ENCODE measurements at regions not wholly inside any gene's neighbourhood (a gene's known extent, or its start where the extent isn't known, plus 50 kb on each side); places are given as distances from the start of the nearest gene placed in this dataset.
A peak's percentile ranks its signal among the peaks of the same experiment; 100 is the strongest.
"Not testable (repeated sequence)": the region's sequence is repeated elsewhere in the genome, so short reads cannot be mapped to it uniquely, and the experiment has no call there.

DNA sequence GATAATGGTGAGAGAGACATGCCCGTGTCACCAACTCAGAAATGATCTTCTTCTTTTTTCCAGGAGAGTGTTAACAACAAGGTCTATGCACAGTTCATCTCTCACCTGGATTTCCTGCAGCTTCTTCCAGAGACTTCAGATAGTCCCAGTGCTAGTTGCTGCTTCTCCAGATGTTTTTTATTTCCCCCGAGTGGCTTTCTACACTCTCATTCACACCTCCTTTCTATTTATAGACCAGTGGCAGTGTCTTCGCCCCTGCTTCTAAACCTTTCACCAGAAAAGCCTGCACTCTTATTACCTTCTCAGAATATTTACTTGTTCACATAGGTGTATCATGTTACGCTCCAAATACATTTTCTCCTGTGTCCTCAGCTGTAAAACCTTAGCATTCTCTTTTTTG, 558.8 kb upstream of the CHAC2 start:
- Histone ChIP-seq H3K4me3 (ENCODE audit: low read depth, low read length) (no peak overlapping the region), H3K27me3 (ENCODE audit: control insufficient read depth, insufficient read depth, low read length) (no peaks in the 10 kb centered on the region), H3K4me1 (no peaks in the 10 kb centered on the region), H2AFZ (peak overlapping the region; percentile 23), H3K4me2 (ENCODE audit: low read length) (no peak overlapping the region), H3K36me3 (ENCODE audit: control insufficient read depth, insufficient read depth, low read length) (no peaks in the 10 kb centered on the region), H3K9me3 (ENCODE audit: control insufficient read depth, low read length) (no peaks in the 10 kb centered on the region), H3K79me2 (no peaks in the 10 kb centered on the region), H3K9ac (no peak overlapping the region), H3K27ac (no peak overlapping the region)
- TF ChIP-seq, protein P1, sequence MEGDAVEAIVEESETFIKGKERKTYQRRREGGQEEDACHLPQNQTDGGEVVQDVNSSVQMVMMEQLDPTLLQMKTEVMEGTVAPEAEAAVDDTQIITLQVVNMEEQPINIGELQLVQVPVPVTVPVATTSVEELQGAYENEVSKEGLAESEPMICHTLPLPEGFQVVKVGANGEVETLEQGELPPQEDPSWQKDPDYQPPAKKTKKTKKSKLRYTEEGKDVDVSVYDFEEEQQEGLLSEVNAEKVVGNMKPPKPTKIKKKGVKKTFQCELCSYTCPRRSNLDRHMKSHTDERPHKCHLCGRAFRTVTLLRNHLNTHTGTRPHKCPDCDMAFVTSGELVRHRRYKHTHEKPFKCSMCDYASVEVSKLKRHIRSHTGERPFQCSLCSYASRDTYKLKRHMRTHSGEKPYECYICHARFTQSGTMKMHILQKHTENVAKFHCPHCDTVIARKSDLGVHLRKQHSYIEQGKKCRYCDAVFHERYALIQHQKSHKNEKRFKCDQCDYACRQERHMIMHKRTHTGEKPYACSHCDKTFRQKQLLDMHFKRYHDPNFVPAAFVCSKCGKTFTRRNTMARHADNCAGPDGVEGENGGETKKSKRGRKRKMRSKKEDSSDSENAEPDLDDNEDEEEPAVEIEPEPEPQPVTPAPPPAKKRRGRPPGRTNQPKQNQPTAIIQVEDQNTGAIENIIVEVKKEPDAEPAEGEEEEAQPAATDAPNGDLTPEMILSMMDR (IDR thresholded peaks at IDR 0.05) = no peak

DNA sequence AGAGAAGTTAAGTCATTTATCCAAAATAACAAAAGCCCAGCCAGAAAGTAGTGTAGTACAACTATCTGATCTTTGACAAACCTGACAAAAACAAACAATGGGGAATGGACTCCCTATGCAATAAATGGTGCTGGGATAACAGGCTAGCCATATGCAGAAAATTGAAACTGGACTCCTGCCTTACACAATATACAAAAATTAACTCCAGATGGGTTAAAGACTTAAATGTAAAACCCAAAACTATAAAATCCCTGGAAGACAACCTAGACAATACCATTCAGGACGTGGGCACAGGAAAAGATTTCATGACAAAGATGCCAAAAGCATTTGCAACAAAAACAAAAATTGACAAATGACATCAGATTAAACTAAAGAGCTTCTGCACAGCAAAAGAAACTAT, 561.4 kb upstream of the CHAC2 start:
- H3K4me1 ChIP-seq; H3K9me3 ChIP-seq (ENCODE audit: control insufficient read depth, low read length); H2AFZ ChIP-seq; H3K4me2 ChIP-seq (ENCODE audit: low read length); H3K4me3 ChIP-seq (ENCODE audit: low read depth, low read length); H3K27ac ChIP-seq; H3K36me3 ChIP-seq (ENCODE audit: control insufficient read depth, insufficient read depth, low read length); H3K79me2 ChIP-seq; H3K27me3 ChIP-seq (ENCODE audit: control insufficient read depth, insufficient read depth, low read length); H3K9ac ChIP-seq: not testable (repeated sequence)

DNA sequence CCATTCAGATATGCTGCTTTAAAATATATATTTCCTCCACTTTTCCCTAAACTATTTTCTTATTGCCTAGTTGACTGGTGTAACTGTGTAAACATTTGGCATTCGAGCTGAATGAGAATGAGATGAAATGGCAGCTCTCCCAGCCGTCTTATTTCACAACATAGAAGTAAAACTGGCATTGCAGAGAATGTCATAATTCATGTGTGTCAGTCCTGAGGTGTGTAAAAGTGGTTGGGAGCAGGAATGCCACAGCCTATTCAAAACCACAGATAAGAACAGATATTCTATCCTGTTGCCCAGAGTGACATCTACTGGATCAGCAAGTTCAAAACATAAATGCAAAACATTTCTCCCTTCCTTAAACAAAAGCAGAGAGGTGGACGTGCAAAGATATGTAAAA, 565.5 kb upstream of the CHAC2 start:
- H3K4me2 ChIP-seq (ENCODE audit: low read length) = no peak overlapping the region
- no peak overlapping the region for H3K4me3 ChIP-seq (ENCODE audit: low read depth, low read length)
- TF ChIP-seq, protein P1 (IDR thresholded peaks at IDR 0.05) = no peak
- H2AFZ ChIP-seq = no peak overlapping the region
- no peaks in the 10 kb centered on the region for H3K79me2 ChIP-seq
- no peak overlapping the region for H3K27ac ChIP-seq
- no peaks in the 10 kb centered on the region for H3K4me1 ChIP-seq
- no peaks in the 10 kb centered on the region for H3K27me3 ChIP-seq (ENCODE audit: control insufficient read depth, insufficient read depth, low read length)
- H3K36me3 ChIP-seq (ENCODE audit: control insufficient read depth, insufficient read depth, low read length) = no peaks in the 10 kb centered on the region
- H3K9ac ChIP-seq = no peak overlapping the region
- no peaks in the 10 kb centered on the region for H3K9me3 ChIP-seq (ENCODE audit: control insufficient read depth, low read length)

DNA sequence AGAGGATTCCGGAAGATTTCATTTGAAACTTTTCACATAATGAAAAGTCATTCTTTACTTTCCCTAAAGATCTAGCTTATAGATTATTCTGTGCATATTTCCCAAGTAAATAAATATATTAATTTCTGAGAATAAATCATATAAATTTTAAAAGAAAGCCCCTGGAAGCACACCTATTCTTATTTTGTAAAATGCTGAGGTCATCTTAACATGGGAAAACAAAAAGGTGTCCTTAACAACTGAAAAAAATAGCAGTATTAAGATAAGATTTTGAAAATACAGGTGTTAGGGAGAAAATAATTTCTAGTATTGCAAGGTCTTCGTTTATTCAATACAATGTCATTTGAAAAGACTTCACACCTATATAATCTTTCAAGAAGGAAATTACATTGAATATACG, 567.5 kb upstream of the CHAC2 start:
- no peaks in the 10 kb centered on the region for H3K36me3 ChIP-seq (ENCODE audit: control insufficient read depth, insufficient read depth, low read length)
- no peaks in the 10 kb centered on the region for H3K27me3 ChIP-seq (ENCODE audit: control insufficient read depth, insufficient read depth, low read length)
- H3K9ac ChIP-seq = no peak overlapping the region
- H3K4me1 ChIP-seq = no peaks in the 10 kb centered on the region
- no peaks in the 10 kb centered on the region for H3K9me3 ChIP-seq (ENCODE audit: control insufficient read depth, low read length)
- no peak overlapping the region for H3K4me2 ChIP-seq (ENCODE audit: low read length)
- H2AFZ ChIP-seq = no peak overlapping the region
- H3K79me2 ChIP-seq = no peaks in the 10 kb centered on the region
- H3K27ac ChIP-seq = no peak overlapping the region
- H3K4me3 ChIP-seq (ENCODE audit: low read depth, low read length) = no peak overlapping the region
- TF ChIP-seq, protein P1 (IDR thresholded peaks at IDR 0.05) = no peak

DNA sequence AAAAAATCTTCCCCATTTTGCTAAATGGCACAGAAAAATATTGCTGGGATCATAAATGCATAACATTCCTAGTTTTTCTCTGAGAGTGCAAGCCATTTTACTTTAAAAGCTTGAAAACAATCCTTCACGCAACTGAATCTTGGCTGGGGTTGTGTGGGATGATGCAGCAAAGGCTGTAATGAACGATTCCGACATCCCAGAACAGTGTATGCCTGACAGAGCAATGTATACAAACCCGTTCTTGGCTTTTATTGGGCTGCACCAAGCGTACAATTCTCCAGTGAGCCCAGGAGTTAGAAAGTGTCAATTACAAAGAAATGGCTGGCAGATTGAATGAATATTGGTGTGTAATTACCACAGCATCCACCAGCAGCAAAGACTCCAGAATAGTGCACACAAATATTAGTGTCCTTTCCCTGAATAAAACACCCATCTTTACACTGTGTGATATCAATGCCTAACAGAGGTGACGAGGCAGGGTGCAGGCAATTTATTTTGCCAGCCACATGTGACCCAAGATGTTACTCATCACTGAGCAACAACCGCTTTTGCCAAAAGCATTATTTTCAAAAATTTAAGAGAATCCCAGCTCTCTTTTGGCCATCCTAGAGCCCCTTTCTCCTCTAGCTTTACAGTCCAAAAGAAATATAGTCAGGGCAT, 578.6 kb upstream of the CHAC2 start:
- Histone ChIP-seq H3K27me3 (ENCODE audit: control insufficient read depth, insufficient read depth, low read length) (no peaks in the 10 kb centered on the region), H3K36me3 (ENCODE audit: control insufficient read depth, insufficient read depth, low read length) (no peaks in the 10 kb centered on the region), H3K4me1 (no peaks in the 10 kb centered on the region), H2AFZ (no peak overlapping the region), H3K79me2 (no peaks in the 10 kb centered on the region), H3K27ac (no peak overlapping the region), H3K4me2 (ENCODE audit: low read length) (no peak overlapping the region), H3K9ac (no peak overlapping the region), H3K9me3 (ENCODE audit: control insufficient read depth, low read length) (no peaks in the 10 kb centered on the region), H3K4me3 (ENCODE audit: low read depth, low read length) (no peak overlapping the region)
- TF ChIP-seq, protein P1 (IDR thresholded peaks at IDR 0.05) = no peak

Data from parathyroid adenoma (tissue), 2 donors.